ENCODE measurements at regions not wholly inside any gene's neighbourhood (a gene's known extent, or its start where the extent isn't known, plus 50 kb on each side); places are given as distances from the start of the nearest gene placed in this dataset.

GRCh38 chrX:125621588-125621927 is 301.9 kb downstream of the TEX13C start:
- no peak overlapping the region for H3K9ac ChIP-seq (ENCODE audit: extremely low read depth, low read length, poor library complexity, severe bottlenecking)
- H3K27me3 ChIP-seq (ENCODE audit: control insufficient read depth, insufficient read depth, low read length, poor library complexity, severe bottlenecking), result no peaks in the 10 kb centered on the region
- DNase-seq, result no peak
- WGBS, 2 experiments (ENCODE audit: insufficient coverage in 1 of 2, insufficient read length in 1 of 2), result 92 to 100% methylated on average over 3 to 4 of the region's 4 CpGs
- Mint-ChIP-seq H3K9me3 (no peaks in the 10 kb centered on the region), H3K36me3 (ENCODE audit: low read depth) (no peaks in the 10 kb centered on the region), H3K27ac (no peak overlapping the region), H3K4me1 (no peaks in the 10 kb centered on the region), H3K27me3 (ENCODE audit: insufficient read depth) (peaks cover 3% of the 10 kb centered on the region), H3K4me3 (no peak overlapping the region)
- no peak overlapping the region for H3K27ac ChIP-seq (ENCODE audit: low read depth, low read length)
- H3K36me3 ChIP-seq (ENCODE audit: control insufficient read depth, insufficient read depth, low read length), result no peaks in the 10 kb centered on the region
- no peak overlapping the region for H3K4me3 ChIP-seq (ENCODE audit: low read length)
- TF ChIP-seq CTCF (conservative IDR thresholded peaks at IDR 0.05), result no peak
- H3K4me1 ChIP-seq (ENCODE audit: control insufficient read depth, insufficient read depth, low read length), result no peaks in the 10 kb centered on the region
- no peaks in the 10 kb centered on the region for H3K9me3 ChIP-seq (ENCODE audit: control insufficient read depth, low read length)

DNA sequence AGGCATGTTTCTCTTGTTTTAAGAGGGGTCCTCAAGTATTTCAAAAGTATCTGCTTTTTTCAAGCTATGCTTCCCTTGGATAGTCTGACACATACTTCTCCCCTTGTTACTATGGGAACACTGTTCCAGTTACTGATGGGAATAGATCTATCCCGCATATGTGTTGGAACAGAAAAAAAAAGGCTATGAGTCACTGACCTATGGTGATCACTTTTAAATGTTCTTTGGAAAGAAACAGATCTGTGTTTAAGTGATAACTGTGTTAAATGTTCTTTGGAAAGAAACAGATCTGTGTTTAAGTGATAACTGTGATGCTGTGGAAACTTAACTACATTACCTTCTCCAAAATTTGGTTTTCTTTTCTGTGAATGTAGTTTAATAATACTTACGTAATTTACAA is 303.2 kb downstream of the TEX13C start:
- Histone ChIP-seq H3K4me3 (ENCODE audit: low read length) (no peak overlapping the region), H3K36me3 (ENCODE audit: control insufficient read depth, insufficient read depth, low read length) (no peaks in the 10 kb centered on the region), H3K9me3 (ENCODE audit: control insufficient read depth, low read length) (no peaks in the 10 kb centered on the region), H3K9ac (ENCODE audit: extremely low read depth, low read length, poor library complexity, severe bottlenecking) (no peak overlapping the region), H3K4me1 (ENCODE audit: control insufficient read depth, insufficient read depth, low read length) (no peaks in the 10 kb centered on the region), H3K27ac (ENCODE audit: low read depth, low read length) (no peak overlapping the region), H3K27me3 (ENCODE audit: control insufficient read depth, insufficient read depth, low read length, poor library complexity, severe bottlenecking) (no peaks in the 10 kb centered on the region)
- Mint-ChIP-seq H3K9me3 (no peaks in the 10 kb centered on the region), H3K27me3 (ENCODE audit: insufficient read depth) (peaks cover 16% of the 10 kb centered on the region), H3K4me3 (no peak overlapping the region), H3K36me3 (ENCODE audit: low read depth) (no peaks in the 10 kb centered on the region), H3K4me1 (peaks cover 3% of the 10 kb centered on the region), H3K27ac (no peak overlapping the region)
- 71% methylated on average over 1 of the region's 2 CpGs; no CpG with 5 or more reads in 1 of the 2 experiments for WGBS, 2 experiments (ENCODE audit: insufficient coverage in 1 of 2, insufficient read length in 1 of 2)
- DNase-seq, result no peak
- TF ChIP-seq CTCF (conservative IDR thresholded peaks at IDR 0.05), result no peak

DNA sequence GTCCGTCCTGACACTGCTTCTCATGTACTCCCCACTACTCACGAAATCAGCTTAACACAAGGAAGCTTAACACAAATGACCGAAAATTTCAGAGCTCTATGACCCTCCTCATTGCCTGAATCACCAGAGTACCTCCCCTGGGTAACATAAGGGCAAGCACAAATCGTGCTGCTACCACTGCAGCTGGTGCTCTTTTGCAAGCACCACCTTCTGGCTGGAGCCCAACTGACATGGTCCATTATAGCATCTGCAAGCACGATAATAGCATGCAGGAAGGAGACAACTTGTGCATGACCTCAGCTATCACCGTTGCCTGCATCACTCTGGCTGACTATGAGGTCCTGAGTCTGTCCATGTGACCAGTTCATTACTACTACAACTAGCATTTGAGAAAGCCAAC is 308.0 kb downstream of the TEX13C start:
- no peak overlapping the region for H3K27ac ChIP-seq (ENCODE audit: low read depth, low read length)
- peaks cover 14% of the 10 kb centered on the region for H3K4me1 Mint-ChIP-seq
- H3K36me3 ChIP-seq (ENCODE audit: control insufficient read depth, insufficient read depth, low read length), result no peaks in the 10 kb centered on the region
- H3K27ac Mint-ChIP-seq, result no peak overlapping the region
- H3K9me3 ChIP-seq (ENCODE audit: control insufficient read depth, low read length), result no peaks in the 10 kb centered on the region
- no peak for DNase-seq
- H3K9ac ChIP-seq (ENCODE audit: extremely low read depth, low read length, poor library complexity, severe bottlenecking), result no peak overlapping the region
- no peak overlapping the region for H3K4me3 Mint-ChIP-seq
- H3K27me3 Mint-ChIP-seq (ENCODE audit: insufficient read depth), result peaks cover 21% of the 10 kb centered on the region
- 83 to 91% methylated on average over 1 to 6 of the region's 6 CpGs for WGBS, 2 experiments (ENCODE audit: insufficient coverage in 1 of 2, insufficient read length in 1 of 2)
- no peaks in the 10 kb centered on the region for H3K9me3 Mint-ChIP-seq
- no peaks in the 10 kb centered on the region for H3K4me1 ChIP-seq (ENCODE audit: control insufficient read depth, insufficient read depth, low read length)
- H3K4me3 ChIP-seq (ENCODE audit: low read length), result no peak overlapping the region
- no peaks in the 10 kb centered on the region for H3K27me3 ChIP-seq (ENCODE audit: control insufficient read depth, insufficient read depth, low read length, poor library complexity, severe bottlenecking)
- H3K36me3 Mint-ChIP-seq (ENCODE audit: low read depth), result no peaks in the 10 kb centered on the region
- no peak for TF ChIP-seq CTCF (conservative IDR thresholded peaks at IDR 0.05)

Measured in endodermal cell (in vitro differentiated cells).